PC-9 (cell line): ENCODE measurements at regions not wholly inside any gene's neighbourhood (a gene's known extent, or its start where the extent isn't known, plus 50 kb on each side); places are given as distances from the start of the nearest gene placed in this dataset.

Source experiments
- BruUV-seq: library from RNA; stranded (reverse); fragments of 400-500 nt; replicated peaks from 2 replicates; lab custom pipeline; 2021; lab: Mats Ljungman, UMichigan
- CTCF ChIA-PET: fragments of 300-600 bp; sonication (Branson Sonifier 250); formaldehyde crosslinking; loops from one replicate; lab custom pipeline; 2022; ENCODE audit warnings: antibody characterized with exemption; lab: Charles Lee
- POLR2A ChIA-PET: fragments of 300-600 bp; sonication (Branson Sonifier 250); formaldehyde crosslinking; loops from one replicate; lab custom pipeline; 2022; ENCODE audit warnings: antibody characterized with exemption; ENCODE audit not compliant: unreplicated experiment; lab: Charles Lee
- DNase-seq, 2 experiments: peaks; one replicate each; pipeline versions ENCODE4 v3.0.0 to v3.0.0-alpha.2; 2015 to 2022; ENCODE audit warnings: mixed read lengths in 1 of 2
- H2AFZ ChIP-seq: fragments of 200-600 bp; sonication (generic); 2 replicates; pipeline ENCODE4 v1.8.1; 2017; ENCODE audit warnings: antibody characterized with exemption
- H3F3A ChIP-seq: fragments of 200-600 bp; sonication (generic); 2 replicates; pipeline ENCODE4 v1.8.1; 2017; ENCODE audit warnings: antibody characterized with exemption, mild to moderate bottlenecking, low read depth; ENCODE audit not compliant: insufficient read depth
- H3K27ac ChIP-seq: fragments of 200-600 bp; sonication (generic); 2 replicates; pipeline ENCODE4 v1.6.1; 2016; ENCODE audit warnings: mixed run types
- H3K27me3 ChIP-seq: fragments of 200-600 bp; sonication (generic); 2 replicates; pipeline ENCODE4 v1.6.1; 2016; ENCODE audit warnings: low read depth, mixed run types; ENCODE audit not compliant: insufficient read depth
- H3K36me3 ChIP-seq: fragments of 200-600 bp; sonication (generic); 2 replicates; pipeline ENCODE4 v1.6.1; 2016; ENCODE audit warnings: low read depth, mixed run types
- H3K4me1 ChIP-seq: fragments of 200-600 bp; sonication (generic); replicated peaks from 2 replicates; pipeline ENCODE4 v1.6.1; 2016; ENCODE audit warnings: mixed run types; ENCODE audit not compliant: insufficient read depth
- H3K4me2 ChIP-seq: fragments of 200-600 bp; sonication (generic); 2 replicates; pipeline ENCODE4 v1.6.1; 2017; ENCODE audit warnings: mixed run types
- H3K4me3 ChIP-seq: fragments of 200-600 bp; sonication (generic); 2 replicates; pipeline ENCODE4 v1.6.1; 2016; ENCODE audit warnings: mixed run types
- H3K79me2 ChIP-seq: fragments of 200-600 bp; sonication (generic); 2 replicates; pipeline ENCODE4 v1.6.1; 2017; ENCODE audit warnings: low read depth, mixed run types
- H3K9me2 ChIP-seq: fragments of 200-600 bp; sonication (generic); 2 replicates; pipeline ENCODE4 v1.8.1; 2017; ENCODE audit warnings: mild to moderate bottlenecking; ENCODE audit not compliant: insufficient read depth
- H3K9me3 ChIP-seq: fragments of 200-600 bp; sonication (generic); 2 replicates; pipeline ENCODE4 v1.8.1; 2016; ENCODE audit warnings: low read depth; ENCODE audit not compliant: insufficient read depth
- H4K20me1 ChIP-seq: fragments of 200-600 bp; sonication (generic); 2 replicates; pipeline ENCODE4 v1.8.1; 2017; ENCODE audit not compliant: insufficient read depth
- EZH2 ChIP-seq: fragments of 200-600 bp; sonication (generic); IDR thresholded peaks from 2 replicates; pipeline ENCODE4 v1.8.0; 2017; ENCODE audit warnings: antibody characterized with exemption, low read depth
- intact Hi-C: fragments of 100-400 bp; cut with micrococcal nuclease; formaldehyde crosslinking; loops from one replicate; pipeline ENCODE4 v1.10.0; 2022; ENCODE audit not compliant: unreplicated experiment
- TF ChIP-seq, protein P1 (sequence below): fragments of 200-600 bp; sonication (generic); conservative IDR thresholded peaks from 2 replicates; pipeline ENCODE4 v1.6.1; 2017; ENCODE audit warnings: mixed run types, antibody characterized with exemption, mild to moderate bottlenecking, moderate library complexity

DNA sequence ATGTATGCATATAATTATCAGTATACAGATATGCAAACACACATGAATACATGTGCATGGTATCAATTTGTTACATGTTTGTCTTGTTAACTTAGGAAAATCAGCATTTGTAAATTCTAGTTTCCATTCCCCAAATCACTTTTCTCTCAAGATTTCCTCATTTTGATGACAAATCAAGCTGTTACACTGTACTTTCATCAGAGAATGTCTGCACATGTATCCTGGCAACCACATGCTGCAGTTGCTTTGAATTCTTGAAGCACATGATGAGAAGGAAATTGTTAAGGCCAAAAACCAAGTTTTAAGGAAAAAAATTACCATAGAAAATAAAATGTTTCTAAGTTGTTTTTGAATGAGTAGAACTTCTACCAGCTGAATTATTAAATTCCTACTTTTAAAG is 1834.5 kb downstream of the EFNA5 start:
- intact Hi-C loops: no loop called here
- Histone ChIP-seq H3K27ac (no peak overlapping the region), H3K9me2 (no peaks in the 10 kb centered on the region; the same call in 1 of the 2 replicates), H3K4me3 (no peak overlapping the region), H3K4me2 (no peak overlapping the region), H3F3A (no peaks in the 10 kb centered on the region), H3K27me3 (no peaks in the 10 kb centered on the region), H3K36me3 (no peaks in the 10 kb centered on the region), H2AFZ (no peak overlapping the region), H3K9me3 (no peaks in the 10 kb centered on the region), H3K79me2 (no peaks in the 10 kb centered on the region), H4K20me1 (no peaks in the 10 kb centered on the region), H3K4me1 (no peaks in the 10 kb centered on the region)
- ChIA-PET CTCF (no interaction called here), POLR2A (no interaction called here)
- TF ChIP-seq, protein P1, sequence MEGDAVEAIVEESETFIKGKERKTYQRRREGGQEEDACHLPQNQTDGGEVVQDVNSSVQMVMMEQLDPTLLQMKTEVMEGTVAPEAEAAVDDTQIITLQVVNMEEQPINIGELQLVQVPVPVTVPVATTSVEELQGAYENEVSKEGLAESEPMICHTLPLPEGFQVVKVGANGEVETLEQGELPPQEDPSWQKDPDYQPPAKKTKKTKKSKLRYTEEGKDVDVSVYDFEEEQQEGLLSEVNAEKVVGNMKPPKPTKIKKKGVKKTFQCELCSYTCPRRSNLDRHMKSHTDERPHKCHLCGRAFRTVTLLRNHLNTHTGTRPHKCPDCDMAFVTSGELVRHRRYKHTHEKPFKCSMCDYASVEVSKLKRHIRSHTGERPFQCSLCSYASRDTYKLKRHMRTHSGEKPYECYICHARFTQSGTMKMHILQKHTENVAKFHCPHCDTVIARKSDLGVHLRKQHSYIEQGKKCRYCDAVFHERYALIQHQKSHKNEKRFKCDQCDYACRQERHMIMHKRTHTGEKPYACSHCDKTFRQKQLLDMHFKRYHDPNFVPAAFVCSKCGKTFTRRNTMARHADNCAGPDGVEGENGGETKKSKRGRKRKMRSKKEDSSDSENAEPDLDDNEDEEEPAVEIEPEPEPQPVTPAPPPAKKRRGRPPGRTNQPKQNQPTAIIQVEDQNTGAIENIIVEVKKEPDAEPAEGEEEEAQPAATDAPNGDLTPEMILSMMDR: no peak
- TF ChIP-seq EZH2: no peak
- DNase-seq: no peak
- BruUV-seq: no TSS peak

- Histone ChIP-seq H3K9me2 (no peaks in the 10 kb centered on the region; the same call in 1 of the 2 replicates), H4K20me1 (no peaks in the 10 kb centered on the region), H3K4me2 (no peak overlapping the region), H2AFZ (no peak overlapping the region), H3K4me1 (no peaks in the 10 kb centered on the region), H3K9me3 (no peaks in the 10 kb centered on the region; the same call in 1 of the 2 replicates), H3F3A (no peaks in the 10 kb centered on the region), H3K36me3 (no peaks in the 10 kb centered on the region), H3K79me2 (no peaks in the 10 kb centered on the region), H3K27ac (no peak overlapping the region), H3K4me3 (no peak overlapping the region), H3K27me3 (no peaks in the 10 kb centered on the region)
- CTCF ChIA-PET: no interaction called here
- intact Hi-C loops: no loop called here
- TF ChIP-seq, protein P1: no peak
- no peak for TF ChIP-seq EZH2
- no peak for DNase-seq
- POLR2A ChIA-PET: no interaction called here
- no TSS peak for BruUV-seq
These were observed 1841.9 kb downstream of the EFNA5 start for GRCh38 chr5:105828821-105829220.

DNA sequence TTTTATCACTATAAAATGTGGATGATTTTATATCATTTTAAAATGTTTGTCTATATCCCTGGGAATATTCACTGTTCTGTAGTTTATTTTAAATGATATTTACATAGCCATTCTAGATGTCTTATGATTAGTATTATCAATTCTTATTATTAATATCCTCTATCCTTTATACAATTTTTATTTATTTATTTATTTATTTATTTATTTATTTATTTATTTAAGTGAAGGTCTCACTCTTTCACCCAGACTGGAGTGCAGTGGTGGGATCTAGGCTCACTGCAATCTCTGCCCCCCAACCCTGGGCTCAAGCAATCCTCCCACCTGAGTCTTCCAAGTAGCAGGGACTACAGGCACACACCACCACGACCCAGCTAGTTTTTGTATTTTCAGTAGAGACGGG is 1848.9 kb downstream of the EFNA5 start:
- TF ChIP-seq, protein P1: no peak
- TF ChIP-seq EZH2: no peak
- ChIA-PET POLR2A (no interaction called here), CTCF (no interaction called here)
- no peak for DNase-seq
- no peak overlapping the region for H3K27ac ChIP-seq
- H3K27me3 ChIP-seq: no peaks in the 10 kb centered on the region
- no peak overlapping the region for H3K4me3 ChIP-seq
- no peaks in the 10 kb centered on the region for H3K4me1 ChIP-seq
- no peaks in the 10 kb centered on the region for H3K9me3 ChIP-seq
- H3K9me2 ChIP-seq: no peaks in the 10 kb centered on the region
- no peak overlapping the region for H3K4me2 ChIP-seq
- BruUV-seq: no TSS peak
- no peaks in the 10 kb centered on the region for H3K36me3 ChIP-seq
- no peak overlapping the region for H2AFZ ChIP-seq
- H3K79me2 ChIP-seq: no peaks in the 10 kb centered on the region
- no peaks in the 10 kb centered on the region for H3F3A ChIP-seq
- H4K20me1 ChIP-seq: no peaks in the 10 kb centered on the region
- intact Hi-C loops: no loop called here
